ENCODE measurements at regions not wholly inside any gene's neighbourhood (a gene's known extent, or its start where the extent isn't known, plus 50 kb on each side); places are given as distances from the start of the nearest gene placed in this dataset.

GRCh38 chr21:24590261-24590660 is 1017.0 kb downstream of the MRPL39 start:
- H3K4me3 ChIP-seq = no peak overlapping the region
- TF ChIP-seq POLR2A (IDR thresholded peaks at IDR 0.05) (no peak), POLR2AphosphoS5 (IDR thresholded peaks at IDR 0.05; ENCODE audit: insufficient read depth in 1 of 2, low read depth in 1 of 2) (no peak), CTCF (IDR thresholded peaks at IDR 0.05) (no peak)
- no peak for DNase-seq (ENCODE audit: extremely low spot score in 2 of 2)
- intact Hi-C loops (cut with DNase I) = no loop called here
- H3K27ac ChIP-seq = no peak overlapping the region
- H3K9me3 ChIP-seq = no peaks in the 10 kb centered on the region
- H3K27me3 ChIP-seq = no peaks in the 10 kb centered on the region
- H3K36me3 ChIP-seq = no peaks in the 10 kb centered on the region
- no peaks in the 10 kb centered on the region for H3K4me1 ChIP-seq

- Histone ChIP-seq H3K27ac (no peak overlapping the region), H3K27me3 (no peaks in the 10 kb centered on the region), H3K4me1 (no peaks in the 10 kb centered on the region), H3K36me3 (no peaks in the 10 kb centered on the region), H3K4me3 (no peak overlapping the region), H3K9me3 (no peaks in the 10 kb centered on the region)
- DNase-seq (ENCODE audit: extremely low spot score in 2 of 2) = no peak
- no peak for TF ChIP-seq CTCF (IDR thresholded peaks at IDR 0.05)
- TF ChIP-seq POLR2AphosphoS5 (IDR thresholded peaks at IDR 0.05; ENCODE audit: insufficient read depth in 1 of 2, low read depth in 1 of 2) = no peak
- TF ChIP-seq POLR2A (IDR thresholded peaks at IDR 0.05) = no peak
- intact Hi-C loops (cut with DNase I) = no loop called here
These were observed 1023.8 kb downstream of the MRPL39 start for GRCh38 chr21:24583473-24583872.

GRCh38 chr21:24577301-24577700 is 1030.0 kb downstream of the MRPL39 start:
- intact Hi-C loops (cut with DNase I) = no loop called here
- H3K9me3 ChIP-seq = no peaks in the 10 kb centered on the region
- no peak overlapping the region for H3K4me3 ChIP-seq
- no peaks in the 10 kb centered on the region for H3K27me3 ChIP-seq
- H3K27ac ChIP-seq = no peak overlapping the region
- no peak for DNase-seq (ENCODE audit: extremely low spot score in 2 of 2)
- H3K36me3 ChIP-seq = no peaks in the 10 kb centered on the region
- TF ChIP-seq POLR2AphosphoS5 (IDR thresholded peaks at IDR 0.05; ENCODE audit: insufficient read depth in 1 of 2, low read depth in 1 of 2) (no peak), CTCF (IDR thresholded peaks at IDR 0.05) (no peak), POLR2A (IDR thresholded peaks at IDR 0.05) (no peak)
- H3K4me1 ChIP-seq = no peaks in the 10 kb centered on the region

- no peaks in the 10 kb centered on the region for H3K9me3 ChIP-seq
- intact Hi-C loops (cut with DNase I) = no loop called here
- no peak overlapping the region for H3K27ac ChIP-seq
- no peak for DNase-seq (ENCODE audit: extremely low spot score in 2 of 2)
- H3K4me3 ChIP-seq = no peak overlapping the region
- H3K27me3 ChIP-seq = no peaks in the 10 kb centered on the region
- no peaks in the 10 kb centered on the region for H3K4me1 ChIP-seq
- no peak for TF ChIP-seq CTCF (IDR thresholded peaks at IDR 0.05)
- no peak for TF ChIP-seq POLR2AphosphoS5 (IDR thresholded peaks at IDR 0.05; ENCODE audit: insufficient read depth in 1 of 2, low read depth in 1 of 2)
- no peak for TF ChIP-seq POLR2A (IDR thresholded peaks at IDR 0.05)
- H3K36me3 ChIP-seq = no peaks in the 10 kb centered on the region
These were observed 1046.0 kb downstream of the MRPL39 start for GRCh38 chr21:24561291-24561690.

GRCh38 chr21:24552491-24552890 is 1054.8 kb downstream of the MRPL39 start:
- TF ChIP-seq POLR2A (IDR thresholded peaks at IDR 0.05) = no peak
- TF ChIP-seq POLR2AphosphoS5 (IDR thresholded peaks at IDR 0.05; ENCODE audit: insufficient read depth in 1 of 2, low read depth in 1 of 2) = no peak
- no peak for TF ChIP-seq CTCF (IDR thresholded peaks at IDR 0.05)
- no peaks in the 10 kb centered on the region for H3K4me1 ChIP-seq
- no peak for DNase-seq (ENCODE audit: extremely low spot score in 2 of 2)
- H3K9me3 ChIP-seq = no peaks in the 10 kb centered on the region
- no peaks in the 10 kb centered on the region for H3K27me3 ChIP-seq
- intact Hi-C loops (cut with DNase I) = no loop called here
- H3K27ac ChIP-seq = no peak overlapping the region
- no peaks in the 10 kb centered on the region for H3K36me3 ChIP-seq
- H3K4me3 ChIP-seq = no peak overlapping the region

Data from vagina (tissue), 2 donors.